ENCODE measurements at regions not wholly inside any gene's neighbourhood (a gene's known extent, or its start where the extent isn't known, plus 50 kb on each side); places are given as distances from the start of the nearest gene placed in this dataset.

- no peak overlapping the region for H2AFZ ChIP-seq (ENCODE audit: control insufficient read depth, low read length)
- dilution Hi-C loops (cut with MboI; ENCODE audit: extremely low pct_ligation_motif_present, low sequenced_read_pairs), result no loop called here
- H3K27ac ChIP-seq (ENCODE audit: control insufficient read depth, insufficient read depth, low read length), result no peak overlapping the region
- DNase-seq (ENCODE audit: low read depth, low spot score) (no peak), FAIRE-seq (no peak)
- H3K4me1 ChIP-seq (ENCODE audit: control insufficient read depth, extremely low read depth, insufficient read depth, low read length), result no peaks in the 10 kb centered on the region
- H3K4me3 ChIP-seq (ENCODE audit: control insufficient read depth in 2 of 3, extremely low read depth in 1 of 3, insufficient read depth in 2 of 3, low read depth in 1 of 3, low read length in 3 of 3), result no peak overlapping the region
- no peaks in the 10 kb centered on the region for H3K27me3 ChIP-seq (ENCODE audit: control insufficient read depth, extremely low read depth, insufficient read depth, low read length)
- TF ChIP-seq EZH2 (IDR thresholded peaks at IDR 0.05; ENCODE audit: low read length) (no peak), CTCF (optimal IDR thresholded peaks at IDR 0.05 in 1 of 3, IDR thresholded peaks at IDR 0.05 in 1 of 3, conservative IDR thresholded peaks at IDR 0.05 in 1 of 3; ENCODE audit: extremely low read depth in 1 of 3, insufficient read depth in 2 of 3, low read length in 3 of 3) (no peak)
- H3K9ac ChIP-seq (ENCODE audit: control insufficient read depth, extremely low read depth, insufficient read depth, low read length), result no peak overlapping the region
- H3K36me3 ChIP-seq (ENCODE audit: control insufficient read depth in 2 of 2, extremely low read depth in 1 of 2, insufficient read depth in 2 of 2, low read length in 2 of 2), result no peaks in the 10 kb centered on the region
- H4K20me1 ChIP-seq (ENCODE audit: control insufficient read depth, extremely low read depth, insufficient read depth, low read length), result no peaks in the 10 kb centered on the region
- H3K4me2 ChIP-seq (ENCODE audit: control insufficient read depth, extremely low read depth, insufficient read depth, low read depth, low read length), result no peak overlapping the region
- no peaks in the 10 kb centered on the region for H3K9me3 ChIP-seq (ENCODE audit: control insufficient read depth, low read depth, low read length)
- no peaks in the 10 kb centered on the region for H3K9me1 ChIP-seq (ENCODE audit: control insufficient read depth, extremely low read depth, insufficient read depth, low read length)
- H3K79me2 ChIP-seq (ENCODE audit: control insufficient read depth, insufficient read depth, low read length), result no peaks in the 10 kb centered on the region
Measured at GRCh38 chr16:79400462-79401149, 199.9 kb downstream of the MAF start.

GRCh38 chr16:79395591-79395990, 204.9 kb downstream of the MAF start:
- H3K27me3 ChIP-seq (ENCODE audit: control insufficient read depth, extremely low read depth, insufficient read depth, low read length), result peaks cover 22% of the 10 kb centered on the region
- DNase-seq (ENCODE audit: low read depth, low spot score) (no peak), FAIRE-seq (no peak)
- H3K79me2 ChIP-seq (ENCODE audit: control insufficient read depth, insufficient read depth, low read length), result no peaks in the 10 kb centered on the region
- H3K4me2 ChIP-seq (ENCODE audit: control insufficient read depth, extremely low read depth, insufficient read depth, low read depth, low read length), result no peak overlapping the region
- dilution Hi-C loops (cut with MboI; ENCODE audit: extremely low pct_ligation_motif_present, low sequenced_read_pairs), result no loop called here
- no peak overlapping the region for H3K4me3 ChIP-seq (ENCODE audit: control insufficient read depth in 2 of 3, extremely low read depth in 1 of 3, insufficient read depth in 2 of 3, low read depth in 1 of 3, low read length in 3 of 3)
- H2AFZ ChIP-seq (ENCODE audit: control insufficient read depth, low read length), result no peak overlapping the region
- H3K36me3 ChIP-seq (ENCODE audit: control insufficient read depth in 2 of 2, extremely low read depth in 1 of 2, insufficient read depth in 2 of 2, low read length in 2 of 2), result no peaks in the 10 kb centered on the region
- H4K20me1 ChIP-seq (ENCODE audit: control insufficient read depth, extremely low read depth, insufficient read depth, low read length), result no peaks in the 10 kb centered on the region
- TF ChIP-seq CTCF (optimal IDR thresholded peaks at IDR 0.05 in 1 of 3, IDR thresholded peaks at IDR 0.05 in 1 of 3, conservative IDR thresholded peaks at IDR 0.05 in 1 of 3; ENCODE audit: extremely low read depth in 1 of 3, insufficient read depth in 2 of 3, low read length in 3 of 3) (no peak), EZH2 (IDR thresholded peaks at IDR 0.05; ENCODE audit: low read length) (no peak)
- H3K9ac ChIP-seq (ENCODE audit: control insufficient read depth, extremely low read depth, insufficient read depth, low read length), result no peak overlapping the region
- H3K9me1 ChIP-seq (ENCODE audit: control insufficient read depth, extremely low read depth, insufficient read depth, low read length), result no peaks in the 10 kb centered on the region
- no peaks in the 10 kb centered on the region for H3K9me3 ChIP-seq (ENCODE audit: control insufficient read depth, low read depth, low read length)
- no peak overlapping the region for H3K27ac ChIP-seq (ENCODE audit: control insufficient read depth, insufficient read depth, low read length)
- no peaks in the 10 kb centered on the region for H3K4me1 ChIP-seq (ENCODE audit: control insufficient read depth, extremely low read depth, insufficient read depth, low read length)

Measured in keratinocyte (primary cell).